HepG2 (cell line): ENCODE measurements at regions not wholly inside any gene's neighbourhood (a gene's known extent, or its start where the extent isn't known, plus 50 kb on each side); places are given as distances from the start of the nearest gene placed in this dataset.

ENCODE experiments used
- ATAC-seq: fragments of 200-7000 bp; cut with Tn5 transposase; 3 replicates; pipeline ENCODE4 v1.9.1; 2020; ENCODE audit warnings: mild to moderate bottlenecking, moderate library complexity
- BruUV-seq: library from RNA; stranded (reverse); fragments of 400-500 nt; replicated peaks from 2 replicates; lab custom pipeline; 2021; lab: Mats Ljungman, UMichigan
- CTCF ChIA-PET: fragments of 300-600 bp; formaldehyde crosslinking; extraction: SDS; loops from one replicate; lab custom pipeline; 2021; ENCODE audit warnings: low total read pairs, inconsistent platforms, low intra/inter-chr PET ratio; lab: Yijun Ruan, JAX
- POLR2A ChIA-PET: fragments of 350-600 bp; sonication (Branson Sonifier 250); formaldehyde crosslinking; loops from one replicate; lab custom pipeline; 2020; ENCODE audit warnings: antibody characterized with exemption, inconsistent platforms; lab: Yijun Ruan, JAX
- DNase-seq: peaks from one replicate; pipeline ENCODE4 v3.0.0-alpha.2; 2015; ENCODE audit warnings: low spot score
- FAIRE-seq: peaks from 3 replicates; lab custom pipeline; 2011; peaks lifted over from hg19 to GRCh38; lab: Jason Lieb, UNC
- H2AFZ ChIP-seq: one replicate; pipeline ENCODE4 v1.6.1; 2011; ENCODE audit warnings: low read length, inconsistent platforms
- H3K27ac ChIP-seq: fragments of 300-600 bp; 3 replicates; pipeline ENCODE4 v1.8.0; 2011; ENCODE audit warnings: mixed run types, mild to moderate bottlenecking, mixed read lengths, low read length, inconsistent platforms; ENCODE audit not compliant: insufficient read depth; ENCODE audit errors: extremely low read length
- H3K27me3 ChIP-seq, 2 experiments: fragments of 200-600 bp in 1 of 2; 2 replicates in 1 of 2; 3 replicates in 1 of 2; pipeline versions ENCODE4 v1.6.0 to v1.8.0; 2011; ENCODE audit warnings: low read length in 2 of 2, mild to moderate bottlenecking in 2 of 2, moderate library complexity in 2 of 2, inconsistent platforms in 1 of 2; ENCODE audit not compliant: insufficient read depth in 2 of 2, control insufficient read depth in 1 of 2
- H3K36me3 ChIP-seq, 2 experiments: fragments of 200-600 bp in 1 of 2; replicated peaks in 1 of 2; 2 replicates in 1 of 2; 3 replicates in 1 of 2; pipeline versions ENCODE4 v1.5.1 to v1.8.0; 2011; ENCODE audit warnings: low read length in 2 of 2, inconsistent platforms in 1 of 2; ENCODE audit not compliant: insufficient read depth in 2 of 2, control insufficient read depth in 1 of 2
- H3K4me1 ChIP-seq: 2 replicates; pipeline ENCODE4 v1.5.1; 2012; ENCODE audit warnings: low read length, inconsistent platforms; ENCODE audit not compliant: insufficient read depth
- H3K4me2 ChIP-seq: 2 replicates; pipeline ENCODE4 v1.6.0; 2011; ENCODE audit warnings: low read depth, low read length, inconsistent platforms
- H3K4me3 ChIP-seq, 3 experiments: fragments of 200-600 bp in 1 of 3; sonication (generic), shearing (Covaris generic) in 1 of 3; replicated peaks in 1 of 3; 2 replicates each; pipeline ENCODE4 v1.5.1; 2011 to 2016; ENCODE audit warnings: low read length in 3 of 3, inconsistent platforms in 2 of 3, low read depth in 2 of 3, mild to moderate bottlenecking in 2 of 3, control low read depth in 1 of 3, mixed read lengths in 1 of 3; ENCODE audit not compliant: insufficient read depth in 1 of 3
- H3K79me2 ChIP-seq: one replicate; pipeline ENCODE4 v1.6.1; 2011; ENCODE audit warnings: low read length, inconsistent platforms; ENCODE audit not compliant: insufficient read depth
- H3K9ac ChIP-seq: 2 replicates; pipeline ENCODE4 v1.6.0; 2011; ENCODE audit warnings: mild to moderate bottlenecking, low read depth, low read length, inconsistent platforms; ENCODE audit not compliant: insufficient read depth
- H3K9me3 ChIP-seq: 2 replicates; pipeline ENCODE4 v1.5.1; 2012; ENCODE audit warnings: mild to moderate bottlenecking, low read length
- H4K20me1 ChIP-seq: 2 replicates; pipeline ENCODE4 v1.6.0; 2011; ENCODE audit warnings: inconsistent platforms, mild to moderate bottlenecking, low read length, moderate library complexity; ENCODE audit not compliant: insufficient read depth
- CHD4 ChIP-seq: fragments of 200-600 bp; sonication (generic); IDR thresholded peaks from 2 replicates; pipeline ENCODE4 v1.7.0; 2017; ENCODE audit warnings: mild to moderate bottlenecking, low read length, borderline replicate concordance
- ETV6 ChIP-seq: sonication (generic); formaldehyde crosslinking; conservative IDR thresholded peaks from 2 replicates; pipeline ENCODE4 v1.4.0; 2020; ENCODE audit warnings: missing genetic modification reagents
- FOSL1 ChIP-seq: sonication (generic); formaldehyde crosslinking; IDR thresholded peaks from 2 replicates; pipeline ENCODE4 v1.9.0; 2021; ENCODE audit warnings: missing genetic modification reagents, borderline replicate concordance
- SNRNP70 ChIP-seq: fragments of 200-400 bp; formaldehyde crosslinking; IDR thresholded peaks from 2 replicates; pipeline ENCODE4 v1.6.1; 2017; ENCODE audit warnings: mild to moderate bottlenecking, low read depth, low read length, moderate library complexity
- SOX5 ChIP-seq: IDR thresholded peaks from 2 replicates; pipeline ENCODE4 v1.6.1; 2016; ENCODE audit warnings: borderline replicate concordance
- STAG1 ChIP-seq: sonication (generic); formaldehyde crosslinking; IDR thresholded peaks from 2 replicates; pipeline ENCODE4 v1.4.0; 2020; ENCODE audit warnings: missing genetic modification reagents
- ZNF24 ChIP-seq: fragments of 450-650 bp; IDR thresholded peaks from 2 replicates; pipeline ENCODE4 v1.6.1; 2017; ENCODE audit warnings: antibody characterized with exemption, mild to moderate bottlenecking
- ZNF335 ChIP-seq: sonication (generic); formaldehyde crosslinking; IDR thresholded peaks from 2 replicates; pipeline ENCODE4 v1.4.0; 2020; ENCODE audit warnings: missing genetic modification reagents
- ZNF75D ChIP-seq: sonication (generic); formaldehyde crosslinking; IDR thresholded peaks from 2 replicates; pipeline ENCODE4 v1.8.1; 2023; ENCODE audit warnings: missing genetic modification reagents, mild to moderate bottlenecking, borderline replicate concordance
- WGBS: methylation state at CpG from one replicate; pipeline ENCODE4 v1.1.6; 2017; ENCODE audit warnings: low lambda C conversion rate; 5-methylcytosine and 5-hydroxymethylcytosine counted together
- in situ Hi-C: cut with HindIII; loops from 2 replicates; pipeline ENCODE4 v1.10.0; 2017; ENCODE audit warnings: low pct_unique_long_range_greater_than_20kb; ENCODE audit not compliant: extremely low pct_ligation_motif_present
- intact Hi-C: fragments of 100-400 bp; cut with micrococcal nuclease; formaldehyde crosslinking; loops from one replicate; pipeline ENCODE4 v1.10.0; 2022; ENCODE audit not compliant: unreplicated experiment
- TF ChIP-seq, protein P1 (sequence below): sonication (generic); IDR thresholded peaks from 2 replicates; pipeline ENCODE4 v1.6.1; 2016; ENCODE audit warnings: low read depth, borderline replicate concordance
- TF ChIP-seq, protein P2 (sequence below): sonication (generic); formaldehyde crosslinking; IDR thresholded peaks from 2 replicates; pipeline ENCODE4 v1.8.0; 2023; ENCODE audit warnings: mild to moderate bottlenecking, missing genetic modification reagents
- TF ChIP-seq, protein P3 (sequence below): sonication (generic); formaldehyde crosslinking; IDR thresholded peaks from 2 replicates; pipeline ENCODE4 v1.4.0; 2020; ENCODE audit warnings: low read depth, mild to moderate bottlenecking, missing genetic modification reagents
- TF ChIP-seq, protein P4 (sequence below): conservative IDR thresholded peaks from 2 replicates; pipeline ENCODE4 v1.6.1; 2018; ENCODE audit warnings: missing genetic modification reagents

DNA sequence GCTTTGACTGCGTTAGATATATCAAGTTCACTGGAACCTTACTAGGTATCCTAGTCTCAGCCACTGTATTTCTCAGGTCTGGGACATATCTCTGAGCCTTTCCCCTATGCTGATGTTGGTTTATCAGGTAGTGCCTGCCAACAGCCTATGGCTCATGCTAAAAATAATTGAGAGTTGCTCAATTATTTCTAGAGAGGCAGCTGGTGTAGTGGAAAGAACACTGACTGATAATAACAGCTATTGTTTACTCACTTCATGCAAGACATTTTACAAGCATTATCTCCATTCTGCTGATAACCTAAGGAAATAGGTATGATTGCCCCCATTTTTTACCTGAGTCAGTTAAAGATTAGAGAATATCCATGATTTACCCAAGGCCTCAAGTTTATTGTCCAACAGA, 231.4 kb downstream of the LRRN1 start:
- no peak overlapping the region for H3K9ac ChIP-seq
- BruUV-seq: no TSS peak
- no peak for FAIRE-seq
- H3K9me3 ChIP-seq: no peaks in the 10 kb centered on the region
- no peaks in the 10 kb centered on the region for H4K20me1 ChIP-seq
- no peak overlapping the region for H3K27ac ChIP-seq
- no peak overlapping the region for H2AFZ ChIP-seq
- no peaks in the 10 kb centered on the region for H3K36me3 ChIP-seq
- ChIA-PET POLR2A (no interaction called here), CTCF (no interaction called here)
- DNase-seq: no peak
- H3K79me2 ChIP-seq: no peaks in the 10 kb centered on the region
- H3K4me3 ChIP-seq: no peak overlapping the region
- in situ Hi-C loops (no loop called here), intact Hi-C loops (no loop called here)
- TF ChIP-seq FOSL1 (no peak), ZNF24 (no peak), CHD4 (no peak), SNRNP70 (no peak), SOX5 (CRISPR knock-in tag) (no peak), STAG1 (CRISPR knock-in tag) (no peak), ETV6 (no peak), ZNF335 (CRISPR knock-in tag) (no peak), ZNF75D (CRISPR knock-in tag) (no peak)
- TF ChIP-seq, protein P1, sequence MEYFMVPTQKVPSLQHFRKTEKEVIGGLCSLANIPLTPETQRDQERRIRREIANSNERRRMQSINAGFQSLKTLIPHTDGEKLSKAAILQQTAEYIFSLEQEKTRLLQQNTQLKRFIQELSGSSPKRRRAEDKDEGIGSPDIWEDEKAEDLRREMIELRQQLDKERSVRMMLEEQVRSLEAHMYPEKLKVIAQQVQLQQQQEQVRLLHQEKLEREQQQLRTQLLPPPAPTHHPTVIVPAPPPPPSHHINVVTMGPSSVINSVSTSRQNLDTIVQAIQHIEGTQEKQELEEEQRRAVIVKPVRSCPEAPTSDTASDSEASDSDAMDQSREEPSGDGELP: no peak
- TF ChIP-seq, protein P2, sequence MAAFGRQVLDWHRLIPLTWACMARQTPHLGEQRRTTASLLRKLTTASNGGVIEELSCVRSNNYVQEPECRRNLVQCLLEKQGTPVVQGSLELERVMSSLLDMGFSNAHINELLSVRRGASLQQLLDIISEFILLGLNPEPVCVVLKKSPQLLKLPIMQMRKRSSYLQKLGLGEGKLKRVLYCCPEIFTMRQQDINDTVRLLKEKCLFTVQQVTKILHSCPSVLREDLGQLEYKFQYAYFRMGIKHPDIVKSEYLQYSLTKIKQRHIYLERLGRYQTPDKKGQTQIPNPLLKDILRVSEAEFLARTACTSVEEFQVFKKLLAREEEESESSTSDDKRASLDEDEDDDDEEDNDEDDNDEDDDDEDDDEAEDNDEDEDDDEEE (CRISPR knock-in tag): no peak
- TF ChIP-seq, protein P3, sequence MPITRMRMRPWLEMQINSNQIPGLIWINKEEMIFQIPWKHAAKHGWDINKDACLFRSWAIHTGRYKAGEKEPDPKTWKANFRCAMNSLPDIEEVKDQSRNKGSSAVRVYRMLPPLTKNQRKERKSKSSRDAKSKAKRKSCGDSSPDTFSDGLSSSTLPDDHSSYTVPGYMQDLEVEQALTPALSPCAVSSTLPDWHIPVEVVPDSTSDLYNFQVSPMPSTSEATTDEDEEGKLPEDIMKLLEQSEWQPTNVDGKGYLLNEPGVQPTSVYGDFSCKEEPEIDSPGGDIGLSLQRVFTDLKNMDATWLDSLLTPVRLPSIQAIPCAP (CRISPR knock-in tag): no peak
- TF ChIP-seq, protein P4, sequence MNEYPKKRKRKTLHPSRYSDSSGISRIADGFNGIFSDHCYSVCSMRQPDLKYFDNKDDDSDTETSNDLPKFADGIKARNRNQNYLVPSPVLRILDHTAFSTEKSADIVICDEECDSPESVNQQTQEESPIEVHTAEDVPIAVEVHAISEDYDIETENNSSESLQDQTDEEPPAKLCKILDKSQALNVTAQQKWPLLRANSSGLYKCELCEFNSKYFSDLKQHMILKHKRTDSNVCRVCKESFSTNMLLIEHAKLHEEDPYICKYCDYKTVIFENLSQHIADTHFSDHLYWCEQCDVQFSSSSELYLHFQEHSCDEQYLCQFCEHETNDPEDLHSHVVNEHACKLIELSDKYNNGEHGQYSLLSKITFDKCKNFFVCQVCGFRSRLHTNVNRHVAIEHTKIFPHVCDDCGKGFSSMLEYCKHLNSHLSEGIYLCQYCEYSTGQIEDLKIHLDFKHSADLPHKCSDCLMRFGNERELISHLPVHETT (CRISPR knock-in tag): no peak
- 86% methylated on average over 1 of the region's 1 CpG for WGBS
- ATAC-seq: no peak
- H3K27me3 ChIP-seq: no peaks in the 10 kb centered on the region
- no peak overlapping the region for H3K4me2 ChIP-seq
- no peaks in the 10 kb centered on the region for H3K4me1 ChIP-seq
